NCI-H2196 (cell line): ENCODE measurements at regions not wholly inside any gene's neighbourhood (a gene's known extent, or its start where the extent isn't known, plus 50 kb on each side); places are given as distances from the start of the nearest gene placed in this dataset.

Experiments
- DNase-seq: peaks from one replicate; lab custom pipeline; 2025; ENCODE audit not compliant: unreplicated experiment; lab: John Stamatoyannopoulos, UW

DNA sequence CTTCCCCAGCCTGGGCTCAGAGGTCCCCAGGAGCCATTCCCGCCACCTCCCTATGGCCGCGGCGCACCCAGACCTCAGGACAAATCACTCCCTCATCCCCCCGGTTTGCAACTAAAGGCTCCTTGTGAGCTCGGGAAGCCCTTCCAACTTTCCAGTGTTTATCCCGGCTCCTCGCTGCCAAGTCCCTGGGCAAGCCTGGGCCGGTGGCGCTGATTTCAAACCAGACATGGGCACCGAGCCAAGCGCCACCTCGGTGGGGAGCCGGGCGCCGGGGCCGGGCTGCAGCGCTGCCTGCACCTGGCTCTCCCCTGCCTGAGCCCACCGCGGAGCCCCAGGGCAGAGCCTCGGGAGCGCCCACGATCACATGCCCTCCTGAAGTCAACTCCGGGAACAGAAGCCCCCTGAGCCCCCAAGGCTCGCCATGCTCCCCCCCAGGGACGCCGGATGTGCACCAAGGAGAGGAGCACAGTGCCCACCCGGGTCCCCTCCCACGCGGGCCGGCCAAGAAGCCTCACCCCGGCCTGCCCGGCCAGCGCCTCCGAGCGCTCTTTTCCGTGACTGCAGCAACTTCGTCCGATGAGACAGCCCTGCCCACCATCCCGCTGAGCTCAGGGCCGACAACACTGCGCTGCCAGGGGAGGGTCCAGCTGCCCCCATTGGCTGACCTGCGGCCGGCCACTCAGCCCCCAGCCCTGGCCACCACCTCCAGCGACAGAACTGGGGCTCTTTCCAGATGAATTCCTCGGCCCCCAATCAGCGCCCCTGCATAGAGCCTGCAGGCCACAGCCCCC, 50.0 kb downstream of the NCOR2 start:
- DNase-seq: peak; percentile 89

DNA sequence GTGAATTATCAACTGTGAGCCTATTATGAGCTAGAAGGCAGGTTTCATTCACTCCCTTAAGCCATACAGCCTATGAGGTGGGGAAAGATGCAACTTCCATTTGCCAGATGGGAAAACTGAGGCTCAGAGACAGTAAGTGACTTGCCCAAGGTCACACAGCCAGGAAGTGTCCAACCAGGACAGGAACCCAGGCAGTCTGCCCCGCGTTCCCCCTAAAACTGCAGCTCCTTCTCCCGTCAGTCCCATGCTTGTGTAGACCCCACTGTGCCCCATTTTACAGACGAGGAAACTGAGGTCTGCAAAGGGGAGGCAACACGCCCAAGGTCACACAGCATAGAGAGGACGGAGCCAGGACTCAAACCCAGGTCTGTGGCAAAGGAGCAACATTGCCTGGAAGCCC, 50.6 kb downstream of the NCOR2 start:
- DNase-seq: no peak

DNA sequence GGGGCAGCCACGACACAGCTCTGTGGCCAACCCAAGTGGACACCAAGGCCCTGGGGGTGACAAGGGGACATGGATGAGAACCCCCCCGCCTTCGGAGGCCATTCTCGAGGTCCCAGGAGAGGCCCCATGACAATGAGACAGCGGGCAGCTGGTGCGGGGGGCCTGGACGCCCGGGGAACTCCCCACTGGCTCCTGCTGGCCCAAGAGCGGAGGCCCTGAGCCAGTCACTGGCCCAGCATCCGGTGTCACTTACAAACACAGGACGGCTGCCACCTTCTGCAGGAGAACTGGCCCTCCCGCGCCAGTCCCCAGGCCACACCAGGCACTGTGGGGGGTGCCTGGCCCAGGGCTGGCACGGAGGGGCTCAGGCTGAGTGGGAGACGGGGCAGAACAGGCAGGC, 51.4 kb downstream of the NCOR2 start:
- no peak for DNase-seq

DNA sequence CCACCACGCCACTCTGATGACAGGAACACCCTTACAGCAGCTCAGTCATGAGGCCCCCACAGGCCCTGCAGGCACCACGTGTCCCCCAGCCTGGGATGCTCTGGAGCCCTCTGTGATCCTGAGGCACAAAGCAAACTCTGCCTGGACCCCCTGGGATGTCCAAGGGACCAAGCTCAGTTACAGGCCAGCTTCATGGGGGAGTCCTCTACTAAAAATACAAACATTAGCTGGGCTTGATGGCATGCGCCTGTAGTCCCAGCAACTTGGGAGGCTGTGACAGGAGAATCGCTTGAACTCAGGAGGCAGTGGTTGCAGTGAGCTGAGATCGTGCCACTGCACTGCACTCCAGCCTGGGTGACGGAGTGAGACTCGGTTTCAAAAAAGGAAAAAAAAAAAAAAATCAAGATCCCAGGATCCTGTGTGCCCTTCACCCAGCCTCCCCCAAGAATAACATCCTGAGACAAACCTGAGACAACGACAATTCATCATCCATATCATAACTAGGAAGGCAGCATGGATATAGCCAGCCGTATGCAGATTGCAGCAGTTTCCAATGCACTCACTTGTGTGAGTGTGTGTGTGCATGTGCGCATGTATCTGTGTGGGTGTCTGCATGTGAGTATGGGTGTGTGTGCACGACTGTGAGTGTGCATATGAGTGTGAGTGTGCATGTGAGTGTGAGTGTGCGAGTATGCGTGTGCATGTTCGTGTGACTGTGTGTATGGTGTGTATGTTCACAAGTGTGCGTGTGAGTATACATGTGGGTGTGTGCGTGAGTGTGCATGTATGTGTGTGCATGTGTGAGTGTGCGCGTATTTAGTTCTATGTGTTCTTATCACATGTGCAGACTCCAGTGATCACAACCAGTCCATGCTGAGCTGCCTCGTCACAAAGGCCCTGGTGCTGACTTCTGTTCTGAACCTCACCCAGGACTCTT, 52.1 kb downstream of the NCOR2 start:
- DNase-seq: no peak

DNA sequence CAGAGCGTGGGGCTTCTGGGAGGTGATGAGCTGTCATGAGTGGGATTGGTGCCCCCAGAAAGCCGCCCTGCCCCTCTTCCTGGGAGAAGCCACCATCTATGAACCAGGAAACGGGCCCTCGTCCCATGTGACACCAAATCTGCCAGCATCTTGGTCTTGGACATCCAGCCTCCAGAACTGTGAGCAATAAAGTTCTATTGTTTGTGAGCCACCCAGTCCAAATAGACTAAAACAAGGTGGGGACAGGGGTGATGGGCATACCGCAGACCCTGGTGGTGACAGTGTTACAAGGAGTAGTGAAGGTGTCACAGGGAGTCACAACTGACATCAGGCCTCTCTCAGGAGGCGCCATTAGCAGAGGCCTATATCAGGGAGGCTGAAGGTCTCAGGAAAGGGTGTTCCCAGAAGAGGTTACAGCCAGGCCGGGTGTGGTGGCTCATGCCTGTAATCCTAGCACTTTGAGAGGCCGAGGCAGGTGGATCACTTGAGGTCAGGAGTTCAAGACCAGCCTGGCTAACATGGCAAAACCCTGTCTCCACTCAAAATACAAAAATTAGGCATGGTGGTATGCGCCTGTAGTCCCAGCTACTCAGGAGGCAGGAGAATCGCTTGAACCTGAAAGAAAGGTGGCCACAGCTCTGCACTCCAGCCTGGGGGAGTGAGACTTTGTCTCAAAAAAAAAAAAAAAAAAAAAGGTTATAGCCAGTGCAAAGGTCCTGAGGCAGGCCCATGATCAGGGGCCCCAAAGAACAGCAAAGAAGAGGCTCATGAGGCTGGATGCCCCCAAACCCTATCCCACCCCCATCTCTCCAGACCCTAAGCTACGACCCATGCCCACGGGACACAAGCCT, 53.0 kb downstream of the NCOR2 start:
- no peak for DNase-seq

DNA sequence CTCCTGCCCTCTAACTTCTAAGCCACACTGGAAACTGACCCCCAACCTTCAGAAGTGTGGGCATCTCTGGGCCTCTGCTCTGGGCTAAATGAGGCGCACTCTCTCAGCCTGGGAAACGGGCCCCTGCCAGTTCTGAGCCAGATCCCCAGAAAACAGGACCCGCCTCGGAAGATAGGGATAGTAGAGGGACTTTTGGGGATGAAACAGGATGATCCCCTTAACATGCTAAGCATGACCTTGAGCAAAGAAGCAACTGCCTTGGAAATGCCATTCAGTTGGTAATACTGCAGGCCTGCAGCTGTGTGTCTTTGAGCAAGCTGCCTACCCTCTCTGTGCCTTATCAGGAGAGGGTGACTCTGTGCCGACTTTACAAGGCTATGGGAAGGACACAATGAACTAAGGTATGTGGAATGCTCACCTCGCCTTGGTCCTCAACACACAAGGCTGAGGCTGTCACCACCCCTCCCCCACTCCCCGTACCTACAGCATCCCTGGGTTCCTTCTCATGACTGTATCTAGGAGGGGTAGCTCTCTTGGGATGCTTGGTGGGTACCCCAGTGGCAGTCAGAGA, 54.0 kb downstream of the NCOR2 start:
- no peak for DNase-seq

DNA sequence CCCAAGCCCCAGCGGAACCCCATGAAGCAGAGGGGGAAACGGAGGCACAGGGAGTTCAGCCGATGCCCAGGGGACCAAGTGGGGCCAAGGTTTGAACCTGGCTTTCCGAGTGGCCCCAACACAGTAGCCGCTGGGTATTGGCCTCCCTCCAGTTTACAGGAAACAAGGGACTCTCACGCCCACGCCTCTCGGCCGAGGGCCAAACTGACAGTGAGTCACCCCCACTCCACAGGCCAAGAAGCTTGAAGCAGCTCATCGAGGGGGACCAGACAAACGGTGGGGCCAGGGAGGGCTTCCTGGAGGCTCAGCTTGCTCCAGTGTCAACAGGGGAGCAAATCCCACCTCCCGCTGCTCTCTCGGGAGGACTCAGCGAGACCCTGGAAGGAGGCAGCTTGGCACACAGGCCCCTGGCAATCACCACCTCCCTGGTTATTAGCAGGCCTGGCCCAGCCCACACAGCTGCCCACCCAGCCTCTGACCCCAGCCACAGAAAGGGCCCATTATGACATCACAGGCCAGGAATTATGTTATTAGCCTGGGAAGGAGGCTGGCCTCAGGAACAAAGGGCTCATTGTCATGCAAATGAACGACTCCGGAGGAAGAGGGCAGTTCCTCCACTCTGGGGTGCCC, 54.6 kb downstream of the NCOR2 start:
- DNase-seq: peak; percentile 58

DNA sequence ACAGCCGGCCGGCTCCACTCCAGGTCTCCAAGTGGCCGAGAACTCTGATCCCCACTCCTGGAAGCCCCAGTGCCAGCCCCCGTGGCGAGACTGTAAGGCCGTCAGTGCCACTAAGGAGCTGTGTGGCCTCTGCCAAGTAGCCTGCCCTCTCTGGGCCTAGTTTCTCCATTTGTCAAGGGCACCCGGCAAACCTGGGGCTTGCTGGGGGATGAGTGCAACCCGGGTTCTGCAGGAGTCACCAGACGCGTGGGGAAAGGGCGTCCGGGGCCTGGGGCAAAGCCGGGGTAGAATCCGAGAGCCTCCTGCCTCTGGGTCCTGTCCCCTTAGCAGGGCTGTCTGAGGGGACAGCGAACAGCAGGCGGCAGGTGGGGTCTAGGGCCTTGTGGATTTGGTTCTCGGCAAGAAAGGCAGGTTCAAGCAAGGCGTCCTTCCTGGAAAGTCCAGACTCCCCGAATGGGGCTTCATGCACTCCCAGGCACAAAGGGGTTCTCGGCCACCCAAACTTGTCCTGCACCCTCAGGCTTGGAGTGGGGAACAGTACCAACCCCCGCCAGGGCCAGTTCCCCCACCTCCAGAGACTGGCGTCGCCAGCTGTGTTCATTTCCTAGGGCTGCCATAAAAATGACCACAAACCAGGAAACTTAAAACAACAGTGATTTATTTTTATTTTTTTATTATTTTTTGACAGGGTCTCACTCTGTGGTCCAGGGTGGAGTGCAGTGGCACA, 56.0 kb downstream of the NCOR2 start:
- no peak for DNase-seq

DNA sequence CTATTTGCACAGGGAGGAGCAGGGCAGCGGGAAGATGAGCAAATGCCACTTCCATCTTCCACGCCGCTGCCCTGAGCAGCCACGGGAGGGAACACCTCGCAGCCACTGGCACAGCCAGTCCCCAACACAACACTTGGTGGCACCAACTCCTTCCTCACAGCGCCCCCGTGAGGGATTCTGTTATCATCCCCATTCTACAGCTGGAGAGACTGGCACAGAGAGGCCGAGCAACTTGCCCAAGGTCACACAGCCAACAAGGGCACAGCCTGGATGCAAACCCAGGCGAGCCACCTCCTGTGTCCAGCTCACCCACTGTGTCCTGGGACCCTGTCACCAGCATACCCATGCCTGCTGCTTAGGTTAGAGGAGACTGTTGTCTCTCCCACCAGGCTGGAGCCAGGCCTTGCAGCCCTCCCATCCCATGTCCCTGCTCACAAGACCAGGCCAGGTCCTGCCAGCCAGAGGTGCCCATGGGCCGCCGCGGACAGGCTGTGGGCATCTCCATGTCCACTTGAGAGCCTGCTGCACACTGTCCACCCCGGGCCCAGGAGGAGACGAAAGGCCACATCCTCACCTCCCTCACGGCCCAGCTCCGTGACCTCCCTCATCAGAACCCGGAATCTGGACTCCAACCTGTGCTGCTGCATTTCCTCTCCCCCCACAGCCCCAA, 57.0 kb downstream of the NCOR2 start:
- DNase-seq: no peak

DNA sequence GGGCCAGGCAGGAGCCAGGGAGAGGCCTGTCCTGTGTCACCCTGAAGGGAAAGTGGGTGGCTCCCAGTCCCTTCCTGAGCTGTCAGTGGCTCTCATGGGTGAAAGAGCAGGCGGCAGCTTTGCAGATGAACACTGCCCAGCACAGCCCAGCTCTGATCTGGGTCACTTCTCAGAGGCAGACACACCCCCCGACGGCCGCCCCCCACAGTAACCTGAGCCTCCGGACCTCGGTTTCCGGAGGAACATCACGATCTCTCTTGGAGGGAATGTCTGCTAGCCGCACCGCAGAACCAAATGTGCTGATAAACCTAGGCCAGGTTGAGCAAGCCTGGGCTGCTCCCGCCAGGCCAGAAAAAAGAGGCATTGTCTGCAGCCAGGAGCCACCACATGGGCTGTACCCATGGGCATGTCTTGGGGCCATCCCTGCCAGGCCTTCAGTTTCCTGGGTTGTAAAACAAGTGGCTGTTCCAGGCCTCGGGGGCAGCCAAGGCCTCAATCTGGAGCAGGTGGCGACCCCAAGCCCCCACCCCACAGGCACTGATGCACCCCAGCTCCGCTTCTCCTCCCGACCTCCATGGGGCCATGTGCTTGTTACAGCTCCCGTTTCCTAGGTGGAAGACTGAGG, 57.6 kb downstream of the NCOR2 start:
- peak; percentile 13 for DNase-seq

DNA sequence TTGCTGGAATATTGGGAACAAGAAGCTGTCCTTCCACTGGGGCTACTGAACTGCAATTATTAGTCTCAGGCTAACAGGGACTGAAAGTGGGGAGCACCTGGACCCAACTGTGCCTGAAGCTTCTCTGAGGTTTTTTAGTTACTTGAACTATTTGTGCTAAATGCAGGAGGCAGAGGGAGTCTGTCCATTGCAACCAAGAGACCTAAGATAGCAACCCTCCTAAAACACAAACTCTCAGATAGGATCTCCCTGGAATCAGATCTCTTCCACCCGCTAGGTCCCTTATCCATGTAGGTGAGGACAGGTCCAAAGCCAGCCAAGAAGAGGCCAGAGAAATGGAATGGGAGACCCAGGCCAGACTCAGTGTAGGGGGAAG, 58.1 kb downstream of the NCOR2 start:
- DNase-seq: no peak

DNA sequence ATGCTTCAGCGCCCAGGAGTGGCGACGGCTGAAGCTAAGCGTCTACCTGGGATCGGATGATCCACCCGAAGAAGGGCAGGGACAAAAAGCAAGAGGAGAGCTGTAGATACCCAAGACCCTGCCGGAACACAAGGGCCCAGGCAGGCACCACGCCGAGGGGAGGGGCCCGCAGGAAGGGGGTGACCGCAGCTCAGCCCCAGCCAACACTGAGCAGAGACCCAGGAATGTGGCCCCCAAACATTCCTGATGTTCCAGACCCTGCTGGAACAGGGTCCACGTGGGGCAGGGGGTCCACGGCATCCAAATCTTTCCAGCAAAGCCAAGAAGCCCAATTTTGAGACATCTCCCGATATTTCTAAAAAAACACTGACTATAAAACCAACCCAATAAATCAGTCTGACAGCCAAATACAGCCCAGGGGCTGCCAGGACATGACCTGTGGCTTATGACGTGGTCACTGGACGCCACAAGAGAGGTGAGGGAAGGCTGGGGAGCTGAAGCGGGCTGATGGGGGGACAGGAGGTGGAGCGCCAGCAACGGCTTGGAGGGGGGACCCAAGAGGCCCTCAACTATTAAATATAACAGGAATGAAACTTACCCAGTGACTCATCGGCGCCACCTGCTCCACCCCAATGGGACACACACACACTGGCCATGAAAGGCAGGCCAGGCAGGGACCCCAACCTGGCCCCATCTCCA, 58.9 kb downstream of the NCOR2 start:
- DNase-seq: no peak

DNA sequence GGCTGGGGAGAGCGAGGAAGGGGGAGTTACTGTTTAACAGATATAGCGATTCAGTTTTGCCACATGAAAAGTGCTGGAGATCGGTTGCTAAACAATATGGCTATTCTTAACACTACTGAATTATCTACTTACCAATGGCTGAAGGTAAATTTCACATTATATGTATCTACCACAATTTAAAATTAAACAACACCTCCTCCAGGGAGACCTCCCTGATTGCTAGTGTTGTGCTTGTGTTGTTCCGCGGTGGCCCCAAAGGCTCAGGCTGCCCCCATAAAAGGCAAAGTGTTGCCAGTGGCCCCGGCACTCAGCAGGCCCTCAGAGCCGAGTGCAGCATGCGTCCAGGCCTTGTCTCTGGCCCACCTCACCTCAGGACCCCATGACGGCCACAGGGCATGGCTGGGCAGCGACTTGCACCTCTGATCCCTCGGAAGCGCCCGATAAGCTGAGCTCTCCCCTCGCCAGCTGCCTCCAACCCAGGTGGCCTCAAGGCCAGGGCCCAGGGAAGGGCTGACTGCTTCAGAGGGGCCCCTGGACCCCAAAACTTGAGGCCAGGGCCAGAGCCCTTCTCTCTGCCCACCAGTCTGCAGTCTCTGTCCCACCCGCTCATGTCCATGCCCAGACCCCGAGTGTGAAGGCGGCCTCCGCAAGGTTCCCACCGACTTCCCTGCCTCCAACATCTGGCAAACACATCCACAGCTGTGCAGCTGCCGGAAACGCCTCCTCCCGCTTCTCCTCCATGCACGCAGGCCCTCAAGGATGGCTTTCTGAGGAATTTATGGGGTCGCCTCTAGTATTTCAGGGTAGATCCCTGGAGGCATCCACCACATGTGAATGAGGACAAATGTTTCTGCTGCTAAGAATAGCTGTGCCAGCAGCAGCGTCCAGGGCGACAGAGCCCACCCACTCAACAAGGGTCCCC, 60.0 kb downstream of the NCOR2 start:
- no peak for DNase-seq

DNA sequence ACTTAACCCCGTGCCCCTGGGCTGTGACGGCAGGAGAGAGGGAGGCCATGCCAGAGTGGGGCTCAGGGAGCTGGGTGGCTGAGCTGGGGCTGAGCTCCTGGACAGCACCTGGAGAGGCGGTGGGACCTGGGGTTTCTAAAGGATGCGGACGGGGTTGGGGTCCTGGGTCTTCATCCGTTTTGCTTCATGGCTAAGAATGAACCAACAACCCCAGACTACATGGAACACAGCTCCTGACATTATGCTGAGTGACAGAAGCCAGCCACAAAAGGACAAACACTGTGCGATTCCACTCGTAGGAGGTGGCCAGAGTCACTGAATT, 60.6 kb downstream of the NCOR2 start:
- DNase-seq: no peak

DNA sequence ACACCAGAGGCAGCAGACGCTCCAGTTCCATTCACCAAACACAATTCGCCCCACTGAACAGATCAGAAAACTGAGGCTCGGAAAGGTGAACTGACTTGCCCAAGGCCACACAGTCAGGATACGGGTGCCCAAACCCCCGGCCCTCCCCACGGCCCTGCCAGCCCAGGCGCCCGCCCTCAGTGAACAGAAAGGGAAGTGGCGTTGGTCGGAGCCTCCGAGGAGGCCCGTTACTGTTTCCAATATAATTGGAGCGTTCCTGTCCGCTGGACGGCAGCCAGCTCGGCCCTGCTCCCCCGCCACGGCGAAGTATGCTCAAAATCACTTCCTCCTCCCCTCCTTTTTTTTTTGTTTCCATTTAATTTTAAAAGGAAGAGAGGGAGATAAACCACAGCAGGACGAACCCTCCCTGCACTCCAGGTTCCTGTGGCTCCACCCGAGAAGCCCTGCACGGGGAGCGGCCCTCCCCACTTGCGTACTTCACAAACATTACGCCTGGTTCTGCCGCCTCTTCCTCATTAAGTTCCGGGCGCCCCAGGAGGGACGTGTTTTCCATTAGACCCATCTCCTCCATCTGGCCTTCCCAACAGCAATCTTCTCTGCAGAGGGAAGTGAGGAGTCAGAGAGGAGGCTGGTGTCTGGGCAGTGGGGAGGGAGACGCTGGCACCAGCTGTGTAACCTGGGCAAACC, 61.1 kb downstream of the NCOR2 start:
- peak; percentile 71 for DNase-seq

DNA sequence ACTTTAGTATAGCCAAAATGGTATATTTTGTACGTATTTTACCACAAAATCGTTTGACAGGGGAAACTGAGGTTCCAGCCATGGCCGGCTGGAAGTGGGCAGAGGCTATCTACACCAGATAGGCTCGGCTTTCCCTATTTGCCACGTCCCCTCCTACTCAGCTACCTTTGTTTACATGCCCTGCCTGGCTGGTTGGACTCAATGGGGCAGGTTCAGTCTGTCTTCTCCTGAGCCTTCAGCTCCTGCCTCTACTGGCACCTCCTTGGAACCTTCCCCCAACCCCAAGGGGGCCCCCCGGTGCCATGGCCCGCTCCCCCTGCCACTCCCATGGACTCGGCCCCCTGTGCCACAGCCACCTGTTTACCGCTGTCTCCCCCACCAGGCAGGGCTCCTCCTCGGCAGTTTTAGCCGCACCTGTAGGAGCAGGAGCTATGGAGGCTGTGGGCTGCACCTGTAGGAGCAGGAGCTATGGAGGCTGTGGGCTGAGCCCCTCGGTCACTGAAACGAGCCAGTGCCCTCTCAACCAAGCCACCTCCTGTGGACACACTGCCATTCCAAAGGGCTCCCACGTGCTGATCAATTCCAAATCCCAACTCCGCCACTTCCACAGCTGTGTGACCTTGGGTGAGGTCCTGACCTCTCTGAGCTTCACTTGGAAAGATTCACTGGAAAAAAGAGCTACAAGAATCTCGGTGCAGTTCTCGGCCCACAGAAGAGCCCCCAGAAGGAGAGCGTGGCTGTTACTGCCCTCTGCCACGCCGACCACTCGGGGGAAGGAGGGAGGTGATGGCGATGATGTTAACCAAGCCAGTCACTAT, 62.2 kb downstream of the NCOR2 start:
- DNase-seq: no peak
